ENCODE measurements at regions not wholly inside any gene's neighbourhood (a gene's known extent, or its start where the extent isn't known, plus 50 kb on each side); places are given as distances from the start of the nearest gene placed in this dataset.

DNA sequence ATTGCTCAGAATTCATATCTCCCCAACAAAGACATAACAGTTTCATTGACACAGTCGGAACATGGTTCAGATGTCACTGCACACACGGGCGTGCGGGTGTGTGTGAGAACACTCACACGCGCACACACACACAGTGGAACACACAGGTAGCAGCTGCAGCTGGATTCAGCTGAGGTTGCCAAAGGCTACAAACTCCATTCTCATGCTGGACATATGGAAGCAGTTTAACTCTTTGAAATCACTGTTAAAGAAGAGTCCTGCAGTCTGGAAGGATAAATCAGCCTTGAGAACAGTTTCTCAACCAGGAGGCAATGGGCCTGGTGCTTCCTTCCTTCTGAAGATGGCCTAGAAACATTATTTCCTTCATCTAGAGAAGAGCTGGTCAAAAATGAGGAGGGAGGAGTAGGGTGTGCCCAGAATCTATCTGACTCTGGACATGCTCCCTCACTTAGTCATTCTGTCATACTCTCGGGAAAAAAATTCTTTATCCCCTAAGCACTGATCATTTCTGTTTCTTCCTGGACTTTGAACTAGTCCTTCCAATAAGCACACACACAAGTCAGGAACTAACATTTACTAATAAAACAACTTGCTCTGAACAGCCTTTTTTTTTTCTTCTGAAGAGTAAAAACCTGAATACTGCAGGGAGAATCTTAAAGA, 160.6 kb downstream of the ZDHHC21 start:
- Mint-ChIP-seq H3K36me3 (no peaks in the 10 kb centered on the region), H3K4me1 (no peaks in the 10 kb centered on the region), H3K27me3 (peaks cover 5 to 12% of the 10 kb centered on the region in 2 donors), H3K4me3 (no peak overlapping the region), H3K27ac (no peak overlapping the region), H3K9me3 (peaks cover 0 to 2% (median 0%) of the 10 kb centered on the region in 5 donors)
- no peaks in the 10 kb centered on the region for H3K9me3 ChIP-seq (ENCODE audit: low read length)
- no peak overlapping the region for H3K27ac ChIP-seq (ENCODE audit: low read depth, low read length)
- CTCF ChIA-PET: no interaction called here
- H3K4me1 ChIP-seq (ENCODE audit: insufficient read depth, low read length): no peaks in the 10 kb centered on the region
- H3K27me3 ChIP-seq (ENCODE audit: insufficient read depth, low read length, poor library complexity, severe bottlenecking): no peaks in the 10 kb centered on the region
- POLR2A ChIA-PET: no interaction called here
- H3K36me3 ChIP-seq (ENCODE audit: insufficient read depth, low read length): no peaks in the 10 kb centered on the region
- no peak for DNase-seq
- H3K4me3 ChIP-seq (ENCODE audit: low read length): no peak overlapping the region

GRCh38 chr9:14531341-14532269, 161.6 kb downstream of the ZDHHC21 start:
- ChIA-PET CTCF (no interaction called here), POLR2A (no interaction called here)
- H3K27ac Mint-ChIP-seq: no peak overlapping the region
- no peaks in the 10 kb centered on the region for H3K36me3 Mint-ChIP-seq
- Histone ChIP-seq H3K9me3 (ENCODE audit: low read length) (no peaks in the 10 kb centered on the region), H3K27me3 (ENCODE audit: insufficient read depth, low read length, poor library complexity, severe bottlenecking) (no peaks in the 10 kb centered on the region), H3K4me3 (ENCODE audit: low read length) (no peak overlapping the region), H3K36me3 (ENCODE audit: insufficient read depth, low read length) (no peaks in the 10 kb centered on the region), H3K27ac (ENCODE audit: low read depth, low read length) (peak overlapping the region; percentile 45), H3K4me1 (ENCODE audit: insufficient read depth, low read length) (no peaks in the 10 kb centered on the region)
- no peaks in the 10 kb centered on the region for H3K4me1 Mint-ChIP-seq
- H3K9me3 Mint-ChIP-seq: peaks cover 0 to 2% (median 0%) of the 10 kb centered on the region in 5 donors
- H3K27me3 Mint-ChIP-seq: peaks cover 5 to 8% of the 10 kb centered on the region in 2 donors
- DNase-seq: no peak
- no peak overlapping the region for H3K4me3 Mint-ChIP-seq

GRCh38 chr9:14530841-14531240, 162.4 kb downstream of the ZDHHC21 start:
- Mint-ChIP-seq H3K36me3 (no peaks in the 10 kb centered on the region), H3K27ac (no peak overlapping the region), H3K9me3 (peaks cover 0 to 2% (median 0%) of the 10 kb centered on the region in 5 donors), H3K27me3 (peaks cover 5 to 7% of the 10 kb centered on the region in 2 donors), H3K4me1 (no peaks in the 10 kb centered on the region), H3K4me3 (no peak overlapping the region)
- ChIA-PET POLR2A (no interaction called here), CTCF (no interaction called here)
- Histone ChIP-seq H3K9me3 (ENCODE audit: low read length) (no peaks in the 10 kb centered on the region), H3K27ac (ENCODE audit: low read depth, low read length) (peak overlapping the region; percentile 45), H3K36me3 (ENCODE audit: insufficient read depth, low read length) (no peaks in the 10 kb centered on the region), H3K4me1 (ENCODE audit: insufficient read depth, low read length) (no peaks in the 10 kb centered on the region), H3K27me3 (ENCODE audit: insufficient read depth, low read length, poor library complexity, severe bottlenecking) (no peaks in the 10 kb centered on the region), H3K4me3 (ENCODE audit: low read length) (no peak overlapping the region)
- DNase-seq: no peak

DNA sequence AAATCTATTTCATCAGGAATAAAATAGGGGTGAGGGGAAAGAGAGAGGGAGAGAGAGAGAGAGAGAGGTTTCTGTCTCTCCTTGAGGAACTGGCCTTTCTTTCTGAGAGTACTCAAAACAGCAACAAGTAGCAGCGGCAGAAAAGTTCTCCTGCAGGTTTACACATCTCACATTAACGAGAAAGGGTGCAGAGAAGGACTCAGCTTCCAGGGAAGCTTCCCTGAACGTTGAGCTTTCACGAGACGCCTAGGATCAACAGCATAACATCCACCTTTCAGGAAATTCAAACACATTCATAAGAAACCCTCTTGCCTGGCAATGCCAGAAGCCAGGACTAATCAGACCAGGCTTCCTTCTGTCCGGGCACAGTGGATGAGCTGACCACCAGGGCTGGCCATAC, 162.9 kb downstream of the ZDHHC21 start:
- DNase-seq: no peak
- H3K27ac Mint-ChIP-seq: no peak overlapping the region
- H3K9me3 ChIP-seq (ENCODE audit: low read length): no peaks in the 10 kb centered on the region
- H3K4me3 ChIP-seq (ENCODE audit: low read length): no peak overlapping the region
- ChIA-PET CTCF (no interaction called here), POLR2A (no interaction called here)
- H3K36me3 ChIP-seq (ENCODE audit: insufficient read depth, low read length): no peaks in the 10 kb centered on the region
- peaks cover 0 to 2% (median 0%) of the 10 kb centered on the region in 5 donors for H3K9me3 Mint-ChIP-seq
- H3K4me1 ChIP-seq (ENCODE audit: insufficient read depth, low read length): no peaks in the 10 kb centered on the region
- H3K27me3 ChIP-seq (ENCODE audit: insufficient read depth, low read length, poor library complexity, severe bottlenecking): no peaks in the 10 kb centered on the region
- peak overlapping the region; percentile 45 for H3K27ac ChIP-seq (ENCODE audit: low read depth, low read length)
- H3K4me3 Mint-ChIP-seq: no peak overlapping the region
- H3K27me3 Mint-ChIP-seq: peaks cover 5 to 7% of the 10 kb centered on the region in 2 donors
- H3K36me3 Mint-ChIP-seq: no peaks in the 10 kb centered on the region
- no peaks in the 10 kb centered on the region for H3K4me1 Mint-ChIP-seq

GRCh38 chr9:14529629-14530028, 163.6 kb downstream of the ZDHHC21 start:
- Mint-ChIP-seq H3K9me3 (peaks cover 0 to 2% (median 0%) of the 10 kb centered on the region in 5 donors), H3K4me1 (no peaks in the 10 kb centered on the region), H3K4me3 (no peak overlapping the region), H3K27me3 (peaks cover 0 to 3% of the 10 kb centered on the region in 2 donors), H3K27ac (no peak overlapping the region), H3K36me3 (no peaks in the 10 kb centered on the region)
- Histone ChIP-seq H3K36me3 (ENCODE audit: insufficient read depth, low read length) (no peaks in the 10 kb centered on the region), H3K4me1 (ENCODE audit: insufficient read depth, low read length) (no peaks in the 10 kb centered on the region), H3K27me3 (ENCODE audit: insufficient read depth, low read length, poor library complexity, severe bottlenecking) (no peaks in the 10 kb centered on the region), H3K27ac (ENCODE audit: low read depth, low read length) (peak overlapping the region; percentile 48), H3K9me3 (ENCODE audit: low read length) (no peaks in the 10 kb centered on the region), H3K4me3 (ENCODE audit: low read length) (no peak overlapping the region)
- ChIA-PET CTCF (no interaction called here), POLR2A (no interaction called here)
- no peak for DNase-seq

GRCh38 chr9:14529054-14529453, 164.2 kb downstream of the ZDHHC21 start:
- no peaks in the 10 kb centered on the region for H3K4me1 ChIP-seq (ENCODE audit: insufficient read depth, low read length)
- H3K36me3 Mint-ChIP-seq: no peaks in the 10 kb centered on the region
- H3K4me3 ChIP-seq (ENCODE audit: low read length): no peak overlapping the region
- peaks cover 0 to 2% (median 0%) of the 10 kb centered on the region in 5 donors for H3K9me3 Mint-ChIP-seq
- CTCF ChIA-PET: no interaction called here
- no peaks in the 10 kb centered on the region for H3K4me1 Mint-ChIP-seq
- no peaks in the 10 kb centered on the region for H3K27me3 ChIP-seq (ENCODE audit: insufficient read depth, low read length, poor library complexity, severe bottlenecking)
- no peaks in the 10 kb centered on the region for H3K9me3 ChIP-seq (ENCODE audit: low read length)
- no peak overlapping the region for H3K27ac Mint-ChIP-seq
- H3K27ac ChIP-seq (ENCODE audit: low read depth, low read length): peak overlapping the region; percentile 48
- POLR2A ChIA-PET: no interaction called here
- no peak for DNase-seq
- H3K4me3 Mint-ChIP-seq: no peak overlapping the region
- H3K36me3 ChIP-seq (ENCODE audit: insufficient read depth, low read length): no peaks in the 10 kb centered on the region
- H3K27me3 Mint-ChIP-seq: peaks cover 0 to 1% of the 10 kb centered on the region in 2 donors

GRCh38 chr9:14526504-14526903, 166.7 kb downstream of the ZDHHC21 start:
- H3K27ac ChIP-seq (ENCODE audit: low read depth, low read length): no peak overlapping the region
- no peak overlapping the region for H3K4me3 ChIP-seq (ENCODE audit: low read length)
- H3K9me3 Mint-ChIP-seq: peaks cover 0 to 2% (median 0%) of the 10 kb centered on the region in 5 donors
- ChIA-PET CTCF (no interaction called here), POLR2A (no interaction called here)
- H3K27me3 ChIP-seq (ENCODE audit: insufficient read depth, low read length, poor library complexity, severe bottlenecking): no peaks in the 10 kb centered on the region
- no peak for DNase-seq
- H3K36me3 ChIP-seq (ENCODE audit: insufficient read depth, low read length): no peaks in the 10 kb centered on the region
- no peaks in the 10 kb centered on the region for H3K9me3 ChIP-seq (ENCODE audit: low read length)
- no peaks in the 10 kb centered on the region for H3K27me3 Mint-ChIP-seq
- H3K4me1 Mint-ChIP-seq: no peaks in the 10 kb centered on the region
- no peak overlapping the region for H3K27ac Mint-ChIP-seq
- no peaks in the 10 kb centered on the region for H3K36me3 Mint-ChIP-seq
- no peak overlapping the region for H3K4me3 Mint-ChIP-seq
- H3K4me1 ChIP-seq (ENCODE audit: insufficient read depth, low read length): no peaks in the 10 kb centered on the region

DNA sequence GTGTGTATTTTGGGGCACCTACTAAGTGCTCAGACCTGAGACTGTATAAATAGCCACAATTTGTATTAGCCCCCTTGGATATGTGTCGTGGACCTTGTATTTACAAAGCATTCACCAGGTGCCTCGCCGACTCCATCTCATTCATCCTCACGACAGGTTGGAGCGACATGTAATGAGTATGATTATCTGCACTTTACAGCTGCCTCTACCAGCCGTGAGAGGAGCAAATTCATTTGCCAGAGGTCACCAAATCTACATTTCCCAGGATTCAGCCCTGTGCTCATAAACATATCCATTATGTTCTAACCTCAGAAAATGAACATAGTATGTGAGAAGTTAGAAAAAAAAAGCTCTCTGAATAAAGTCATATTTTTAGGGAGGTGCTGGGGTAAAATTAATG, 167.4 kb downstream of the ZDHHC21 start:
- Histone ChIP-seq H3K4me1 (ENCODE audit: insufficient read depth, low read length) (no peaks in the 10 kb centered on the region), H3K4me3 (ENCODE audit: low read length) (no peak overlapping the region), H3K9me3 (ENCODE audit: low read length) (no peaks in the 10 kb centered on the region), H3K27ac (ENCODE audit: low read depth, low read length) (peak overlapping the region; percentile 32), H3K27me3 (ENCODE audit: insufficient read depth, low read length, poor library complexity, severe bottlenecking) (no peaks in the 10 kb centered on the region), H3K36me3 (ENCODE audit: insufficient read depth, low read length) (no peaks in the 10 kb centered on the region)
- ChIA-PET CTCF (no interaction called here), POLR2A (no interaction called here)
- Mint-ChIP-seq H3K4me3 (no peak overlapping the region), H3K9me3 (peaks cover 0 to 2% (median 0%) of the 10 kb centered on the region in 5 donors), H3K27me3 (no peaks in the 10 kb centered on the region), H3K27ac (no peak overlapping the region), H3K4me1 (no peaks in the 10 kb centered on the region), H3K36me3 (no peaks in the 10 kb centered on the region)
- DNase-seq: no peak
